Liver (tissue), 3 donors: ENCODE measurements at regions not wholly inside any gene's neighbourhood (a gene's known extent, or its start where the extent isn't known, plus 50 kb on each side); places are given as distances from the start of the nearest gene placed in this dataset.

Source experiments
- EGR1 ChIP-seq, 2 donors: IDR thresholded peaks; 2 replicates each; pipeline ENCODE4 v1.6.1; 2016 to 2018; ENCODE audit warnings: antibody characterized with exemption in 2 of 2, low read depth in 2 of 2
- FOXA1 ChIP-seq: IDR thresholded peaks from 2 replicates; pipeline ENCODE4 v1.6.1; 2016; ENCODE audit warnings: antibody characterized with exemption
- GABPA ChIP-seq, 2 donors: IDR thresholded peaks in 1 of 2; conservative IDR thresholded peaks in 1 of 2; 2 replicates each; pipeline ENCODE4 v1.6.1; 2016; ENCODE audit warnings: antibody characterized with exemption in 2 of 2, mild to moderate bottlenecking in 1 of 2, moderate library complexity in 1 of 2
- JUND ChIP-seq, 2 donors: IDR thresholded peaks; 2 replicates each; pipeline ENCODE4 v1.6.1; 2016; ENCODE audit warnings: antibody characterized with exemption in 2 of 2
- RAD21 ChIP-seq, 2 donors: IDR thresholded peaks; 2 replicates each; pipeline ENCODE4 v1.6.1; 2016; ENCODE audit warnings: antibody characterized with exemption in 2 of 2, mild to moderate bottlenecking in 2 of 2
- REST ChIP-seq: IDR thresholded peaks from 2 replicates; pipeline ENCODE4 v1.6.1; 2016; ENCODE audit warnings: antibody characterized with exemption, mild to moderate bottlenecking
- RXRA ChIP-seq, 2 donors: IDR thresholded peaks; 2 replicates each; pipeline ENCODE4 v1.6.1; 2017 to 2018; ENCODE audit warnings: antibody characterized with exemption in 2 of 2, mild to moderate bottlenecking in 1 of 2
- SP1 ChIP-seq: IDR thresholded peaks from 2 replicates; pipeline ENCODE4 v1.6.1; 2018; ENCODE audit warnings: antibody characterized with exemption, mild to moderate bottlenecking
- TAF1 ChIP-seq: conservative IDR thresholded peaks from 2 replicates; pipeline ENCODE4 v1.6.1; 2016; ENCODE audit warnings: antibody characterized with exemption, mild to moderate bottlenecking
- YY1 ChIP-seq: IDR thresholded peaks from 2 replicates; pipeline ENCODE4 v1.6.1; 2016; ENCODE audit warnings: antibody characterized with exemption, mild to moderate bottlenecking
- TF ChIP-seq, protein P1 (sequence below): fragments of 150-350 bp; IDR thresholded peaks from 2 replicates; pipeline ENCODE4 v1.5.1; 2017; ENCODE audit warnings: improper control_type of control experiment, low read depth, low read length; ENCODE audit not compliant: missing input control
- TF ChIP-seq, protein P2 (sequence below): IDR thresholded peaks from 2 replicates; pipeline ENCODE4 v1.6.1; 2016; ENCODE audit warnings: antibody characterized with exemption
- TF ChIP-seq, protein P3 (sequence below): IDR thresholded peaks from 2 replicates; pipeline ENCODE4 v1.6.1; 2016; ENCODE audit warnings: antibody characterized with exemption
- TF ChIP-seq, protein P4 (sequence below): IDR thresholded peaks from 2 replicates; pipeline ENCODE4 v1.6.1; 2016; ENCODE audit warnings: antibody characterized with exemption
- donor health status: healthy.
- donor health status: healthy.

DNA sequence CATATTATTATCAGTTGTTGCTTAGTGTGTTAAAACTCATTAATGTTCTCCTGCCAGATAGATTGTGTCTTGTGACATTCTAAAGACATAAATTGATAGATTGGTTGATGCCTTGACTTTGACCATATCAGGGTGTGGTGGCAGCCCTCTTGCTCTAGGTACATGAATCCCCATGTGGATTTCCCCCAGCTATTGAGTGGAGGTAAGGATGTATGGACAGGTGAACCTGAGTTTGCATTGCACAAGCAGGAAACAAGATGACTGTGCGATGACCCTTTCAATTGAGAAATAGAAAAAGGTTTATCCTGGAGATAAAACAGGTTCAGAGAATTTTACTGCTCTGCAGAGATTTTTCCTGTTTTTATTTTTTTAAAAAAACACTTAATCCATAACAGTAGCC is 619.2 kb downstream of the SPRY1 start:
- TF ChIP-seq, protein P1, sequence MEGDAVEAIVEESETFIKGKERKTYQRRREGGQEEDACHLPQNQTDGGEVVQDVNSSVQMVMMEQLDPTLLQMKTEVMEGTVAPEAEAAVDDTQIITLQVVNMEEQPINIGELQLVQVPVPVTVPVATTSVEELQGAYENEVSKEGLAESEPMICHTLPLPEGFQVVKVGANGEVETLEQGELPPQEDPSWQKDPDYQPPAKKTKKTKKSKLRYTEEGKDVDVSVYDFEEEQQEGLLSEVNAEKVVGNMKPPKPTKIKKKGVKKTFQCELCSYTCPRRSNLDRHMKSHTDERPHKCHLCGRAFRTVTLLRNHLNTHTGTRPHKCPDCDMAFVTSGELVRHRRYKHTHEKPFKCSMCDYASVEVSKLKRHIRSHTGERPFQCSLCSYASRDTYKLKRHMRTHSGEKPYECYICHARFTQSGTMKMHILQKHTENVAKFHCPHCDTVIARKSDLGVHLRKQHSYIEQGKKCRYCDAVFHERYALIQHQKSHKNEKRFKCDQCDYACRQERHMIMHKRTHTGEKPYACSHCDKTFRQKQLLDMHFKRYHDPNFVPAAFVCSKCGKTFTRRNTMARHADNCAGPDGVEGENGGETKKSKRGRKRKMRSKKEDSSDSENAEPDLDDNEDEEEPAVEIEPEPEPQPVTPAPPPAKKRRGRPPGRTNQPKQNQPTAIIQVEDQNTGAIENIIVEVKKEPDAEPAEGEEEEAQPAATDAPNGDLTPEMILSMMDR, result no peak
- no peak for TF ChIP-seq YY1
- TF ChIP-seq, protein P2, sequence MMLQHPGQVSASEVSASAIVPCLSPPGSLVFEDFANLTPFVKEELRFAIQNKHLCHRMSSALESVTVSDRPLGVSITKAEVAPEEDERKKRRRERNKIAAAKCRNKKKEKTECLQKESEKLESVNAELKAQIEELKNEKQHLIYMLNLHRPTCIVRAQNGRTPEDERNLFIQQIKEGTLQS, result no peak
- TF ChIP-seq SP1, result no peak
- no peak for TF ChIP-seq RAD21 (IDR thresholded peaks at IDR 0.05)
- no peak for TF ChIP-seq TAF1
- TF ChIP-seq, protein P3, sequence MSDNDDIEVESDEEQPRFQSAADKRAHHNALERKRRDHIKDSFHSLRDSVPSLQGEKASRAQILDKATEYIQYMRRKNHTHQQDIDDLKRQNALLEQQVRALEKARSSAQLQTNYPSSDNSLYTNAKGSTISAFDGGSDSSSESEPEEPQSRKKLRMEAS, result no peak
- no peak for TF ChIP-seq FOXA1
- TF ChIP-seq, protein P4, sequence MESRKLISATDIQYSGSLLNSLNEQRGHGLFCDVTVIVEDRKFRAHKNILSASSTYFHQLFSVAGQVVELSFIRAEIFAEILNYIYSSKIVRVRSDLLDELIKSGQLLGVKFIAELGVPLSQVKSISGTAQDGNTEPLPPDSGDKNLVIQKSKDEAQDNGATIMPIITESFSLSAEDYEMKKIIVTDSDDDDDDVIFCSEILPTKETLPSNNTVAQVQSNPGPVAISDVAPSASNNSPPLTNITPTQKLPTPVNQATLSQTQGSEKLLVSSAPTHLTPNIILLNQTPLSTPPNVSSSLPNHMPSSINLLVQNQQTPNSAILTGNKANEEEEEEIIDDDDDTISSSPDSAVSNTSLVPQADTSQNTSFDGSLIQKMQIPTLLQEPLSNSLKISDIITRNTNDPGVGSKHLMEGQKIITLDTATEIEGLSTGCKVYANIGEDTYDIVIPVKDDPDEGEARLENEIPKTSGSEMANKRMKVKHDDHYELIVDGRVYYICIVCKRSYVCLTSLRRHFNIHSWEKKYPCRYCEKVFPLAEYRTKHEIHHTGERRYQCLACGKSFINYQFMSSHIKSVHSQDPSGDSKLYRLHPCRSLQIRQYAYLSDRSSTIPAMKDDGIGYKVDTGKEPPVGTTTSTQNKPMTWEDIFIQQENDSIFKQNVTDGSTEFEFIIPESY, result no peak
- TF ChIP-seq RXRA (IDR thresholded peaks at IDR 0.05), result no peak
- TF ChIP-seq REST, result no peak
- no peak for TF ChIP-seq JUND (IDR thresholded peaks at IDR 0.05)
- no peak for TF ChIP-seq GABPA (IDR thresholded peaks at IDR 0.05 in 1 of 2, conservative IDR thresholded peaks at IDR 0.05 in 1 of 2)
- no peak for TF ChIP-seq EGR1 (IDR thresholded peaks at IDR 0.05; ENCODE audit: low read depth in 2 of 2)
